GM21786 (cell line): ENCODE measurements at regions not wholly inside any gene's neighbourhood (a gene's known extent, or its start where the extent isn't known, plus 50 kb on each side); places are given as distances from the start of the nearest gene placed in this dataset.
A peak's percentile ranks its signal among the peaks of the same experiment; 100 is the strongest.
"Not testable (repeated sequence)": the region's sequence is repeated elsewhere in the genome, so short reads cannot be mapped to it uniquely, and the experiment has no call there.

Experiments used
- ATAC-seq: cut with Tn5 transposase; IDR thresholded peaks from one replicate; pipeline ENCODE4 v1.9.1; 2021; ENCODE audit not compliant: unreplicated experiment

GRCh38 chr16:52976539-52977167 lies 76.0 kb downstream of the CHD9NB start:
- peak; percentile 56 for ATAC-seq

- no peak for ATAC-seq
Measured at GRCh38 chr16:52967744-52968143, 85.0 kb downstream of the CHD9NB start.

- ATAC-seq, result no peak
Measured at GRCh38 chr16:52964290-52964689, 88.4 kb downstream of the CHD9NB start.

- ATAC-seq, result no peak
Measured at GRCh38 chr16:52963855-52964242, 88.8 kb downstream of the CHD9NB start.

- ATAC-seq, result no peak
Measured at GRCh38 chr16:52963212-52963854, 89.4 kb downstream of the CHD9NB start.

- ATAC-seq, result no peak
Measured at GRCh38 chr16:52958951-52959350, 93.7 kb downstream of the CHD9NB start.

GRCh38 chr16:52957199-52957598 lies 95.5 kb downstream of the CHD9NB start:
- ATAC-seq, result no peak

- no peak for ATAC-seq
Measured at GRCh38 chr16:52956044-52956443, 96.7 kb downstream of the CHD9NB start.

- no peak for ATAC-seq
Measured at GRCh38 chr16:52953215-52953614, 99.5 kb downstream of the CHD9NB start.

- ATAC-seq, result no peak
Measured at GRCh38 chr16:52948946-52949345, 103.8 kb downstream of the CHD9NB start.

- ATAC-seq, result no peak
Measured at GRCh38 chr16:52932321-52932720, 120.4 kb downstream of the CHD9NB start.

- no peak for ATAC-seq
Measured at GRCh38 chr16:52929478-52930400, 123.0 kb downstream of the CHD9NB start.

- ATAC-seq, result no peak
Measured at GRCh38 chr16:52928955-52929354, 123.7 kb downstream of the CHD9NB start.

GRCh38 chr16:52925143-52925542 lies 127.6 kb downstream of the CHD9NB start:
- no peak for ATAC-seq

GRCh38 chr16:52924162-52924561 lies 128.5 kb downstream of the CHD9NB start:
- no peak for ATAC-seq

GRCh38 chr16:52921104-52921503 lies 131.6 kb downstream of the CHD9NB start:
- ATAC-seq, result no peak

- no peak for ATAC-seq
Measured at GRCh38 chr16:52920331-52920730, 132.4 kb downstream of the CHD9NB start.

- ATAC-seq, result no peak
Measured at GRCh38 chr16:52914428-52914827, 138.3 kb downstream of the CHD9NB start.

- ATAC-seq, result peak; percentile 74
Measured at GRCh38 chr16:52912565-52913173, 140.0 kb downstream of the CHD9NB start.

- ATAC-seq, result not testable (repeated sequence)
Measured at GRCh38 chr16:52908057-52908456, 144.6 kb downstream of the CHD9NB start.

- ATAC-seq, result no peak
Measured at GRCh38 chr16:52906281-52906680, 146.4 kb downstream of the CHD9NB start.
